Panc1 (cell line): ENCODE measurements at regions not wholly inside any gene's neighbourhood (a gene's known extent, or its start where the extent isn't known, plus 50 kb on each side); places are given as distances from the start of the nearest gene placed in this dataset.

Source experiments
- POLR2AphosphoS5 ChIP-seq: IDR thresholded peaks from 2 replicates; pipeline ENCODE4 v1.6.1; 2012; ENCODE audit warnings: mild to moderate bottlenecking, low read depth, low read length, moderate library complexity
- TF ChIP-seq, protein P1 (sequence below): fragments of 450-650 bp; IDR thresholded peaks from 2 replicates; pipeline ENCODE4 v1.5.1; 2017; ENCODE audit warnings: mild to moderate bottlenecking

- TF ChIP-seq, protein P1, sequence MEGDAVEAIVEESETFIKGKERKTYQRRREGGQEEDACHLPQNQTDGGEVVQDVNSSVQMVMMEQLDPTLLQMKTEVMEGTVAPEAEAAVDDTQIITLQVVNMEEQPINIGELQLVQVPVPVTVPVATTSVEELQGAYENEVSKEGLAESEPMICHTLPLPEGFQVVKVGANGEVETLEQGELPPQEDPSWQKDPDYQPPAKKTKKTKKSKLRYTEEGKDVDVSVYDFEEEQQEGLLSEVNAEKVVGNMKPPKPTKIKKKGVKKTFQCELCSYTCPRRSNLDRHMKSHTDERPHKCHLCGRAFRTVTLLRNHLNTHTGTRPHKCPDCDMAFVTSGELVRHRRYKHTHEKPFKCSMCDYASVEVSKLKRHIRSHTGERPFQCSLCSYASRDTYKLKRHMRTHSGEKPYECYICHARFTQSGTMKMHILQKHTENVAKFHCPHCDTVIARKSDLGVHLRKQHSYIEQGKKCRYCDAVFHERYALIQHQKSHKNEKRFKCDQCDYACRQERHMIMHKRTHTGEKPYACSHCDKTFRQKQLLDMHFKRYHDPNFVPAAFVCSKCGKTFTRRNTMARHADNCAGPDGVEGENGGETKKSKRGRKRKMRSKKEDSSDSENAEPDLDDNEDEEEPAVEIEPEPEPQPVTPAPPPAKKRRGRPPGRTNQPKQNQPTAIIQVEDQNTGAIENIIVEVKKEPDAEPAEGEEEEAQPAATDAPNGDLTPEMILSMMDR = no peak
- TF ChIP-seq POLR2AphosphoS5 = no peak
Observed at GRCh38 chr5:158285698-158286097, 426.8 kb upstream of the CLINT1 start.
